ENCODE measurements at regions not wholly inside any gene's neighbourhood (a gene's known extent, or its start where the extent isn't known, plus 50 kb on each side); places are given as distances from the start of the nearest gene placed in this dataset.

DNA sequence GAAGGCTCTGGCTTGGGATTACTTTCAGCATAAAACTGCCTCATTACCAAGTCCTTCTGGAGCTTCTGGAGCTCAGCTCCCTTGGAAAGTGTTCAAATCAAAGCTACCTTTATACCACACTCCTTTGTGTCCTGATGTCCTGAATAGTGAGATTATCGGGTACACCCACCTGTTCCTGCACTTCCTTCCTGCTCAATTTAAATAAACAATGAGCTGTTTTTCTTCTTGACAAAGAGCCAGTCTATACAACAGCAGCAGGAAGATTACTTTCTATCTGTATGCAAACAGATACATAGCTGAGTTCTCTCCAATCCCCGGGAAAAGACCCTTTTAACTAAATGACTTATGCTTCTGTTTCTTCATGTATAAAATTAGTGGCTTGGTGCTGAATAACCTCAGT lies 258.0 kb upstream of the FMN2 start:
- H3K4me3 ChIP-seq, result no peak overlapping the region
- no peak for TF ChIP-seq POLR2A (IDR thresholded peaks at IDR 0.05)
- TF ChIP-seq, protein P1, sequence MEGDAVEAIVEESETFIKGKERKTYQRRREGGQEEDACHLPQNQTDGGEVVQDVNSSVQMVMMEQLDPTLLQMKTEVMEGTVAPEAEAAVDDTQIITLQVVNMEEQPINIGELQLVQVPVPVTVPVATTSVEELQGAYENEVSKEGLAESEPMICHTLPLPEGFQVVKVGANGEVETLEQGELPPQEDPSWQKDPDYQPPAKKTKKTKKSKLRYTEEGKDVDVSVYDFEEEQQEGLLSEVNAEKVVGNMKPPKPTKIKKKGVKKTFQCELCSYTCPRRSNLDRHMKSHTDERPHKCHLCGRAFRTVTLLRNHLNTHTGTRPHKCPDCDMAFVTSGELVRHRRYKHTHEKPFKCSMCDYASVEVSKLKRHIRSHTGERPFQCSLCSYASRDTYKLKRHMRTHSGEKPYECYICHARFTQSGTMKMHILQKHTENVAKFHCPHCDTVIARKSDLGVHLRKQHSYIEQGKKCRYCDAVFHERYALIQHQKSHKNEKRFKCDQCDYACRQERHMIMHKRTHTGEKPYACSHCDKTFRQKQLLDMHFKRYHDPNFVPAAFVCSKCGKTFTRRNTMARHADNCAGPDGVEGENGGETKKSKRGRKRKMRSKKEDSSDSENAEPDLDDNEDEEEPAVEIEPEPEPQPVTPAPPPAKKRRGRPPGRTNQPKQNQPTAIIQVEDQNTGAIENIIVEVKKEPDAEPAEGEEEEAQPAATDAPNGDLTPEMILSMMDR (IDR thresholded peaks at IDR 0.05), result no peak
- no peak for TF ChIP-seq POLR2AphosphoS5 (IDR thresholded peaks at IDR 0.05; ENCODE audit: insufficient read depth in 1 of 2, low read depth in 1 of 2)
- DNase-seq (ENCODE audit: extremely low spot score in 2 of 2), result no peak
- no peaks in the 10 kb centered on the region for H3K36me3 ChIP-seq
- H3K27ac ChIP-seq, result no peak overlapping the region
- no peaks in the 10 kb centered on the region for H3K9me3 ChIP-seq
- intact Hi-C loops (cut with DNase I), result no loop called here
- no peaks in the 10 kb centered on the region for H3K4me1 ChIP-seq
- H3K27me3 ChIP-seq, result no peaks in the 10 kb centered on the region

DNA sequence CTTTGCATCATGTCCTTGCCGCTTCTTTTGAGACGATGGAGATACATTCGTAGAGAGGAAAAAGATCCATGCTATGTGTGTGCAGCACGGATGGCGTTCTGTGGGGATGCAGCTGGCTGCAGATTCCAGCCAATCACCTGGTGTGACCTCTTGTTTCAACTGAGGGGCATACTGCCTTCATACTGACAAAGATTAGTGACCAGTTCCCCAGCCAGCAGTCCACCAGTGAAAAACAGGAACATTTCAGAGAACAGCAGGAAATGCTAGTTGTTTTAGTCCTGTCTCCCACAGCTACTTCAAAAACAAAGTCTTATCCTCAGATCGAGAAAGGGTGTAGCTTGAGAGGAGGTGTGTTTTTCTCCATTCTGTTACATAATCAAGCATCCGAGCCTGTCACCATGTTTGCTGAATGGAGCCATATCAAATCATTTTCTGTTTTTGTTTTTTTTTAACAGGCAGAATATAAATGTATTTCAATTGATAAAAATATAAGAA lies 255.7 kb upstream of the FMN2 start:
- intact Hi-C loops (cut with DNase I), result no loop called here
- H3K4me1 ChIP-seq, result no peaks in the 10 kb centered on the region
- H3K4me3 ChIP-seq, result no peak overlapping the region
- H3K27me3 ChIP-seq, result no peaks in the 10 kb centered on the region
- no peaks in the 10 kb centered on the region for H3K36me3 ChIP-seq
- DNase-seq (ENCODE audit: extremely low spot score in 2 of 2), result no peak
- no peaks in the 10 kb centered on the region for H3K9me3 ChIP-seq
- TF ChIP-seq, protein P1 (IDR thresholded peaks at IDR 0.05), result no peak
- TF ChIP-seq POLR2A (IDR thresholded peaks at IDR 0.05) (no peak), POLR2AphosphoS5 (IDR thresholded peaks at IDR 0.05; ENCODE audit: insufficient read depth in 1 of 2, low read depth in 1 of 2) (no peak)
- no peak overlapping the region for H3K27ac ChIP-seq

DNA sequence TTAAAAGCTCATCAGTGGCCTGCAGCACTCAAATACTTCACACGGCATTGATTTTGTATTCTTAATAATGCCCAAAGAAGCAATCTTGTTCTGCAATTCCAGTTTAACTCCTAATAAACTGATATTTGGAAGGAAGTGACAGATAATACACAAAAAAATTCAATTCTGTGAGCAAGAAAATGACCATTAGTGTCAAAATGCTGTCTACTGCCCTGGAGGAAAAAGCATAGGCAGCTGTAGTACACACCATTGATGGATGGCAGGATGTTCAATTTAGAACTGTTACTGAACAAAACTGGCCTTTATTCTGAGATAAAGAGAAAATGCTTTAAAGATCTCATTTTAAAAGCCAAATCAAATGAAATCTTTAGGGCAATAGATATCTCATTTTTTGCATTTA lies 251.3 kb upstream of the FMN2 start:
- intact Hi-C loops (cut with DNase I), result no loop called here

DNA sequence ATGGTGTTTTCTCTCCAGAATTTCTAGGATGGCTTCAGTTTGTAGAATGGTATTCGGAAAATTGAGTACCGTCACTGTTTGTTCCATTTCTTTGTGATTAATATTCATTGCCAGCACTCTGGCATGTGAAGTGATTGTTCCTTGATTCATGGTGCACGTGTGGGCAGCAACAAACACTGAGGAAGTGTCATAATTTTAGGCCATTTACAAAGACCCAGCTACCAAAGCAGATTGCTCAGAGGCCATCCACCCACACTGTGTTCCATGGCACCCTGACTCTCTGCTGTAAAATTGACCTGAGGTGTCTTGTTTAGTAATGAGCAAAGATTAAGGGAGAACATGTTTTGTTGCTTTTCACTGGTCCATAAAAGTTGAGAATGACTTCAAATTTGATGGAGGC lies 250.9 kb upstream of the FMN2 start:
- TF ChIP-seq POLR2A (IDR thresholded peaks at IDR 0.05) (no peak), POLR2AphosphoS5 (IDR thresholded peaks at IDR 0.05; ENCODE audit: insufficient read depth in 1 of 2, low read depth in 1 of 2) (no peak)
- TF ChIP-seq, protein P1 (IDR thresholded peaks at IDR 0.05), result no peak
- intact Hi-C loops (cut with DNase I), result no loop called here
- Histone ChIP-seq H3K4me3 (no peak overlapping the region), H3K9me3 (no peaks in the 10 kb centered on the region), H3K27me3 (no peaks in the 10 kb centered on the region), H3K4me1 (no peaks in the 10 kb centered on the region), H3K36me3 (no peaks in the 10 kb centered on the region), H3K27ac (no peak overlapping the region)
- DNase-seq (ENCODE audit: extremely low spot score in 2 of 2), result no peak

More for the DNA sequence above, 251.3 kb upstream of the FMN2 start:
- Histone ChIP-seq H3K36me3 (no peaks in the 10 kb centered on the region), H3K9me3 (no peaks in the 10 kb centered on the region), H3K4me3 (no peak overlapping the region), H3K27ac (no peak overlapping the region), H3K27me3 (no peaks in the 10 kb centered on the region), H3K4me1 (no peaks in the 10 kb centered on the region)
- TF ChIP-seq POLR2A (IDR thresholded peaks at IDR 0.05), result no peak
- DNase-seq (ENCODE audit: extremely low spot score in 2 of 2), result no peak

DNA sequence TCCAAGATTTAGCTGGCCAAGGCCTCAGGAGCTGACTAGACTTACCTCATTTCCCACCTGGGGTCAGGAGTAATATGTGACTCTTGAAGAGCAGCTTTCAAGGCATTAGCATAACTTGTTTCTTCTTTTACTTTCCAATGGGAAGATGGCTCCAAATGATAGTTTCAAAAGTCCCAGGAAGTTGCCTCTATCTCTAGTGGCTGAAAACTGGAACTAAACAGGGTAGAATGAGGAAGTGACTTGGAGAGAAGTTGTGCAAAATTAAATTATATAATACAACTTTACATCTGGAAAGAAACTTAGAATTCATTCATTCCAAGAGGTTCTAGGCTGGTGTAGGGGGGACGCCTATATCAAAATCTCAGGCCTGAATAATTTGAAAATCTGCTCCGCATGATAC lies 250.1 kb upstream of the FMN2 start:
- Histone ChIP-seq H3K36me3 (no peaks in the 10 kb centered on the region), H3K4me1 (no peaks in the 10 kb centered on the region), H3K27ac (no peak overlapping the region), H3K27me3 (no peaks in the 10 kb centered on the region), H3K4me3 (no peak overlapping the region), H3K9me3 (no peaks in the 10 kb centered on the region)
- intact Hi-C loops (cut with DNase I), result no loop called here
- TF ChIP-seq, protein P1 (IDR thresholded peaks at IDR 0.05), result no peak
- TF ChIP-seq POLR2AphosphoS5 (IDR thresholded peaks at IDR 0.05; ENCODE audit: insufficient read depth in 1 of 2, low read depth in 1 of 2) (no peak), POLR2A (IDR thresholded peaks at IDR 0.05) (no peak)
- no peak for DNase-seq (ENCODE audit: extremely low spot score in 2 of 2)

Measured in vagina (tissue), 2 donors.